ENCODE measurements at regions not wholly inside any gene's neighbourhood (a gene's known extent, or its start where the extent isn't known, plus 50 kb on each side); places are given as distances from the start of the nearest gene placed in this dataset.

- H4K20me1 ChIP-seq (replicated peaks; ENCODE audit: insufficient read depth) = no peaks in the 10 kb centered on the region
- TF ChIP-seq JUNB (IDR thresholded peaks at IDR 0.05; ENCODE audit: unreplicated experiment) = no peak
- TF ChIP-seq CREB1 (CRISPR knock-in tag; IDR thresholded peaks at IDR 0.05; ENCODE audit: low read depth) = no peak
- TF ChIP-seq EZH2phosphoT487 (IDR thresholded peaks at IDR 0.05; ENCODE audit: unreplicated experiment) = no peak
- no peak for TF ChIP-seq ETS1 (IDR thresholded peaks at IDR 0.05)
- TF ChIP-seq POLR2AphosphoS5 (IDR thresholded peaks at IDR 0.05; ENCODE audit: low read depth) = no peak
- DNase-seq (ENCODE audit: low spot score) = no peak
- no peak overlapping the region for H3K4me2 ChIP-seq
- Mint-ChIP-seq H3K9me3 (no peaks in the 10 kb centered on the region; the same call in 2 of the 3 replicates), H3K27me3 (ENCODE audit: insufficient read depth, low read depth, poor library complexity) (no peaks in the 10 kb centered on the region), H3K27ac (no peak overlapping the region), H3K36me3 (ENCODE audit: low read depth) (no peaks in the 10 kb centered on the region), H3K4me3 (no peak overlapping the region), H3K4me1 (peaks cover 4% of the 10 kb centered on the region)
- H3K79me2 ChIP-seq (replicated peaks; ENCODE audit: insufficient read depth) = no peaks in the 10 kb centered on the region
- H3K27ac ChIP-seq (ENCODE audit: low read depth) = no peak overlapping the region
- H2AFZ ChIP-seq = no peak overlapping the region
- no peaks in the 10 kb centered on the region for H3K36me3 ChIP-seq (ENCODE audit: insufficient read depth)
- H3K4me1 ChIP-seq (ENCODE audit: insufficient read depth) = no peaks in the 10 kb centered on the region; the same call in 1 of the 2 replicates
- no peaks in the 10 kb centered on the region for H3F3A ChIP-seq (replicated peaks; ENCODE audit: low read depth)
- H3K9me2 ChIP-seq (ENCODE audit: insufficient read depth) = peaks cover 5% of the 10 kb centered on the region; the same call in 1 of the 2 replicates
- no peak for ATAC-seq
- H3K27me3 ChIP-seq (ENCODE audit: insufficient read depth) = no peaks in the 10 kb centered on the region
- no peak overlapping the region for H3K4me3 ChIP-seq
These were observed 213.1 kb upstream of the TMTC4 start for GRCh38 chr13:100887729-100888151.

- H3K79me2 ChIP-seq (replicated peaks; ENCODE audit: insufficient read depth) = no peaks in the 10 kb centered on the region
- peaks cover 2% of the 10 kb centered on the region; the same call in 2 of the 3 replicates for H3K4me1 Mint-ChIP-seq
- DNase-seq (ENCODE audit: low spot score) = no peak
- no peak overlapping the region for H3K4me2 ChIP-seq
- no peak overlapping the region for H3K27ac ChIP-seq (ENCODE audit: low read depth)
- no peaks in the 10 kb centered on the region for H3K4me1 ChIP-seq (ENCODE audit: insufficient read depth)
- no peaks in the 10 kb centered on the region for H3F3A ChIP-seq (replicated peaks; ENCODE audit: low read depth)
- no peaks in the 10 kb centered on the region for H3K27me3 ChIP-seq (ENCODE audit: insufficient read depth)
- H3K27me3 Mint-ChIP-seq (ENCODE audit: insufficient read depth, low read depth, poor library complexity) = peaks cover 2% of the 10 kb centered on the region
- H4K20me1 ChIP-seq (replicated peaks; ENCODE audit: insufficient read depth) = no peaks in the 10 kb centered on the region
- H2AFZ ChIP-seq = no peak overlapping the region
- no peak overlapping the region for H3K4me3 ChIP-seq
- peaks cover 4% of the 10 kb centered on the region; the same call in 1 of the 2 replicates for H3K9me2 ChIP-seq (ENCODE audit: insufficient read depth)
- peaks cover 2% of the 10 kb centered on the region; the same call in 2 of the 3 replicates for H3K9me3 Mint-ChIP-seq
- ATAC-seq = no peak
- H3K27ac Mint-ChIP-seq = no peak overlapping the region
- H3K36me3 ChIP-seq (ENCODE audit: insufficient read depth) = no peaks in the 10 kb centered on the region
- no peaks in the 10 kb centered on the region for H3K36me3 Mint-ChIP-seq (ENCODE audit: low read depth)
- H3K4me3 Mint-ChIP-seq = no peak overlapping the region
- TF ChIP-seq NANOG (IDR thresholded peaks at IDR 0.05; ENCODE audit: borderline replicate concordance) (no peak), CTCF (conservative IDR thresholded peaks at IDR 0.05; ENCODE audit: low read depth in 2 of 2) (no peak), REST (IDR thresholded peaks at IDR 0.05; ENCODE audit: unreplicated experiment) (no peak), EZH2 (IDR thresholded peaks at IDR 0.05; ENCODE audit: low read depth, unreplicated experiment) (no peak), POLR2AphosphoS5 (IDR thresholded peaks at IDR 0.05; ENCODE audit: low read depth) (no peak), JUNB (IDR thresholded peaks at IDR 0.05; ENCODE audit: unreplicated experiment) (no peak), ETS1 (IDR thresholded peaks at IDR 0.05) (no peak), ZNF114 (CRISPR knock-in tag; IDR thresholded peaks at IDR 0.05) (no peak), ZNF331 (CRISPR knock-in tag; IDR thresholded peaks at IDR 0.05; ENCODE audit: low read depth) (no peak), STAT1 (IDR thresholded peaks at IDR 0.05; ENCODE audit: unreplicated experiment) (no peak), EZH2phosphoT487 (IDR thresholded peaks at IDR 0.05; ENCODE audit: unreplicated experiment) (no peak), CREB1 (CRISPR knock-in tag; IDR thresholded peaks at IDR 0.05; ENCODE audit: low read depth) (no peak)
These were observed 208.9 kb upstream of the TMTC4 start for GRCh38 chr13:100883453-100883852.

All from GM23338 (cell line).